ENCODE measurements at regions not wholly inside any gene's neighbourhood (a gene's known extent, or its start where the extent isn't known, plus 50 kb on each side); places are given as distances from the start of the nearest gene placed in this dataset.

DNA sequence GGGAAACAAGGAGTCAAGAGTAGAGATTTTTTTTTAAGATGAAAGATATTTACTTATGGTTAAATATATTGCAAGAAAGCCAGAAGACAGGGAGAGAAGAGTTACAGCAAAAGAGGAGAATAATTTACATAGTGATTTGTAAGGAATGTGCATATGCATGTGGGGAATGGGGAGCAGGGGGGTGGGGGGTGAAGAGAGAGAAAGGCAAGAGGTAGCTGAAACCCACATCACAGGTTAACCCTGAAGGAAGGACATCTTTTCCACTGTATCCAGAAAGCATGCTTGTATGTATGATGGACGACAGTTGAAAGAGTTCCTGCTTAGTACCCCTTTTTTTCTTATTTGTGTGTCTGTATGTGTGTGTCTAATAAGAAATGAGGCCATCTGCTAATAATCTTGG is 371.9 kb downstream of the RAD51AP2 start:
- TF ChIP-seq EZH2 (IDR thresholded peaks at IDR 0.05; ENCODE audit: low read length) = no peak
- TF ChIP-seq, protein P1, sequence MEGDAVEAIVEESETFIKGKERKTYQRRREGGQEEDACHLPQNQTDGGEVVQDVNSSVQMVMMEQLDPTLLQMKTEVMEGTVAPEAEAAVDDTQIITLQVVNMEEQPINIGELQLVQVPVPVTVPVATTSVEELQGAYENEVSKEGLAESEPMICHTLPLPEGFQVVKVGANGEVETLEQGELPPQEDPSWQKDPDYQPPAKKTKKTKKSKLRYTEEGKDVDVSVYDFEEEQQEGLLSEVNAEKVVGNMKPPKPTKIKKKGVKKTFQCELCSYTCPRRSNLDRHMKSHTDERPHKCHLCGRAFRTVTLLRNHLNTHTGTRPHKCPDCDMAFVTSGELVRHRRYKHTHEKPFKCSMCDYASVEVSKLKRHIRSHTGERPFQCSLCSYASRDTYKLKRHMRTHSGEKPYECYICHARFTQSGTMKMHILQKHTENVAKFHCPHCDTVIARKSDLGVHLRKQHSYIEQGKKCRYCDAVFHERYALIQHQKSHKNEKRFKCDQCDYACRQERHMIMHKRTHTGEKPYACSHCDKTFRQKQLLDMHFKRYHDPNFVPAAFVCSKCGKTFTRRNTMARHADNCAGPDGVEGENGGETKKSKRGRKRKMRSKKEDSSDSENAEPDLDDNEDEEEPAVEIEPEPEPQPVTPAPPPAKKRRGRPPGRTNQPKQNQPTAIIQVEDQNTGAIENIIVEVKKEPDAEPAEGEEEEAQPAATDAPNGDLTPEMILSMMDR (optimal IDR thresholded peaks at IDR 0.05 in 1 of 3, IDR thresholded peaks at IDR 0.05 in 1 of 3, conservative IDR thresholded peaks at IDR 0.05 in 1 of 3; ENCODE audit: extremely low read depth in 1 of 3, insufficient read depth in 2 of 3, low read length in 3 of 3) = no peak
